OCI-LY7 (cell line): ENCODE measurements at regions not wholly inside any gene's neighbourhood (a gene's known extent, or its start where the extent isn't known, plus 50 kb on each side); places are given as distances from the start of the nearest gene placed in this dataset.
"Not testable (repeated sequence)": the region's sequence is repeated elsewhere in the genome, so short reads cannot be mapped to it uniquely, and the experiment has no call there.

ENCODE experiments used
- EZH2phosphoT487 ChIP-seq: fragments of 200-600 bp; sonication (generic); IDR thresholded peaks from 2 replicates; pipeline ENCODE4 v1.6.1; 2018; ENCODE audit warnings: low read depth, borderline replicate concordance, mild to moderate bottlenecking, mixed run types, antibody characterized with exemption, low read length, moderate library complexity, mixed read lengths
- TF ChIP-seq, protein P1 (sequence below): fragments of 200-600 bp; sonication (generic); conservative IDR thresholded peaks from 2 replicates; pipeline ENCODE4 v1.5.1; 2014; ENCODE audit warnings: mild to moderate bottlenecking, antibody characterized with exemption, low read length, moderate library complexity, mixed read lengths

DNA sequence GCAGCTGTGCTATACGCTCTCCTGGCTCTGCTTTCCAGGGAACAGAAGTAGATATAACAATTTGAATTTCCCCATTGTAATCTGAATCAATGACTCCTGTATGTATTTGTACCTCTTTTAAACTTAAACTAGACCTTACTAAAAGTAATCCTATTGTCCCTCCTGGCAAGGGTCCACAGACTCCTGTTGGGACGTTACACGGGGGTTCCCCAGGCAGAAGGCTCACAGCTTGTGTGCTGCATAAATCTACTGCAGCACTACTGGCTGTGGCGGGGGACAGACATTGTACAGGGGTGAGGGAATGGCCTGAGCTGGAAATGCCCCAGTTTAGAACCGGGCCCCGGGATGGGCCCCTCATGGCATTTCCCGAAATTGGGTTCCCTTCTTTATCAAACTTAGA is 432.2 kb upstream of the SGO1 start:
- TF ChIP-seq, protein P1, sequence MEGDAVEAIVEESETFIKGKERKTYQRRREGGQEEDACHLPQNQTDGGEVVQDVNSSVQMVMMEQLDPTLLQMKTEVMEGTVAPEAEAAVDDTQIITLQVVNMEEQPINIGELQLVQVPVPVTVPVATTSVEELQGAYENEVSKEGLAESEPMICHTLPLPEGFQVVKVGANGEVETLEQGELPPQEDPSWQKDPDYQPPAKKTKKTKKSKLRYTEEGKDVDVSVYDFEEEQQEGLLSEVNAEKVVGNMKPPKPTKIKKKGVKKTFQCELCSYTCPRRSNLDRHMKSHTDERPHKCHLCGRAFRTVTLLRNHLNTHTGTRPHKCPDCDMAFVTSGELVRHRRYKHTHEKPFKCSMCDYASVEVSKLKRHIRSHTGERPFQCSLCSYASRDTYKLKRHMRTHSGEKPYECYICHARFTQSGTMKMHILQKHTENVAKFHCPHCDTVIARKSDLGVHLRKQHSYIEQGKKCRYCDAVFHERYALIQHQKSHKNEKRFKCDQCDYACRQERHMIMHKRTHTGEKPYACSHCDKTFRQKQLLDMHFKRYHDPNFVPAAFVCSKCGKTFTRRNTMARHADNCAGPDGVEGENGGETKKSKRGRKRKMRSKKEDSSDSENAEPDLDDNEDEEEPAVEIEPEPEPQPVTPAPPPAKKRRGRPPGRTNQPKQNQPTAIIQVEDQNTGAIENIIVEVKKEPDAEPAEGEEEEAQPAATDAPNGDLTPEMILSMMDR = not testable (repeated sequence)
- not testable (repeated sequence) for TF ChIP-seq EZH2phosphoT487
